ENCODE measurements at regions not wholly inside any gene's neighbourhood (a gene's known extent, or its start where the extent isn't known, plus 50 kb on each side); places are given as distances from the start of the nearest gene placed in this dataset.

GRCh38 chr1:65679773-65680172 is 112.9 kb upstream of the PDE4B start:
- no peaks in the 10 kb centered on the region for H3K4me1 Mint-ChIP-seq
- no peak overlapping the region for H3K4me3 ChIP-seq
- no peak overlapping the region for H3K27ac Mint-ChIP-seq
- no peaks in the 10 kb centered on the region for H3K9me3 Mint-ChIP-seq
- no peak for DNase-seq (ENCODE audit: low spot score)
- no peaks in the 10 kb centered on the region for H3K9me3 ChIP-seq (ENCODE audit: low read depth)
- H3K9ac ChIP-seq: no peak overlapping the region
- H4K20me1 ChIP-seq (ENCODE audit: low read depth): no peaks in the 10 kb centered on the region
- H2AFZ ChIP-seq (replicated peaks): no peak overlapping the region
- H3K27me3 ChIP-seq: no peaks in the 10 kb centered on the region
- H3K27me3 Mint-ChIP-seq (ENCODE audit: insufficient read depth, low read depth): no peaks in the 10 kb centered on the region
- no peaks in the 10 kb centered on the region for H3K36me3 ChIP-seq
- no peak overlapping the region for H3K4me3 Mint-ChIP-seq
- TF ChIP-seq EZH2 (IDR thresholded peaks at IDR 0.05) (no peak), EZH2phosphoT487 (IDR thresholded peaks at IDR 0.05) (no peak)
- TF ChIP-seq, protein P1, sequence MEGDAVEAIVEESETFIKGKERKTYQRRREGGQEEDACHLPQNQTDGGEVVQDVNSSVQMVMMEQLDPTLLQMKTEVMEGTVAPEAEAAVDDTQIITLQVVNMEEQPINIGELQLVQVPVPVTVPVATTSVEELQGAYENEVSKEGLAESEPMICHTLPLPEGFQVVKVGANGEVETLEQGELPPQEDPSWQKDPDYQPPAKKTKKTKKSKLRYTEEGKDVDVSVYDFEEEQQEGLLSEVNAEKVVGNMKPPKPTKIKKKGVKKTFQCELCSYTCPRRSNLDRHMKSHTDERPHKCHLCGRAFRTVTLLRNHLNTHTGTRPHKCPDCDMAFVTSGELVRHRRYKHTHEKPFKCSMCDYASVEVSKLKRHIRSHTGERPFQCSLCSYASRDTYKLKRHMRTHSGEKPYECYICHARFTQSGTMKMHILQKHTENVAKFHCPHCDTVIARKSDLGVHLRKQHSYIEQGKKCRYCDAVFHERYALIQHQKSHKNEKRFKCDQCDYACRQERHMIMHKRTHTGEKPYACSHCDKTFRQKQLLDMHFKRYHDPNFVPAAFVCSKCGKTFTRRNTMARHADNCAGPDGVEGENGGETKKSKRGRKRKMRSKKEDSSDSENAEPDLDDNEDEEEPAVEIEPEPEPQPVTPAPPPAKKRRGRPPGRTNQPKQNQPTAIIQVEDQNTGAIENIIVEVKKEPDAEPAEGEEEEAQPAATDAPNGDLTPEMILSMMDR (IDR thresholded peaks at IDR 0.05): no peak
- H3K27ac ChIP-seq: no peak overlapping the region
- H3K4me1 ChIP-seq: no peaks in the 10 kb centered on the region
- H3K4me2 ChIP-seq: no peak overlapping the region
- H3F3A ChIP-seq (ENCODE audit: low read depth): no peaks in the 10 kb centered on the region
- H3K36me3 Mint-ChIP-seq: no peaks in the 10 kb centered on the region
- no peaks in the 10 kb centered on the region for H3K79me2 ChIP-seq (ENCODE audit: low read depth)

GRCh38 chr1:65681096-65681495 is 111.6 kb upstream of the PDE4B start:
- Histone ChIP-seq H3K9ac (no peak overlapping the region), H3K36me3 (no peaks in the 10 kb centered on the region), H3K4me2 (no peak overlapping the region), H3F3A (ENCODE audit: low read depth) (no peaks in the 10 kb centered on the region), H3K4me3 (no peak overlapping the region), H2AFZ (replicated peaks) (no peak overlapping the region), H3K9me3 (ENCODE audit: low read depth) (no peaks in the 10 kb centered on the region), H4K20me1 (ENCODE audit: low read depth) (no peaks in the 10 kb centered on the region), H3K27ac (no peak overlapping the region), H3K27me3 (no peaks in the 10 kb centered on the region), H3K79me2 (ENCODE audit: low read depth) (no peaks in the 10 kb centered on the region), H3K4me1 (no peaks in the 10 kb centered on the region)
- no peak overlapping the region for H3K27ac Mint-ChIP-seq
- no peaks in the 10 kb centered on the region for H3K4me1 Mint-ChIP-seq
- H3K4me3 Mint-ChIP-seq: no peak overlapping the region
- DNase-seq (ENCODE audit: low spot score): no peak
- H3K9me3 Mint-ChIP-seq: no peaks in the 10 kb centered on the region
- H3K36me3 Mint-ChIP-seq: no peaks in the 10 kb centered on the region
- H3K27me3 Mint-ChIP-seq (ENCODE audit: insufficient read depth, low read depth): no peaks in the 10 kb centered on the region
- TF ChIP-seq EZH2phosphoT487 (IDR thresholded peaks at IDR 0.05): no peak
- TF ChIP-seq EZH2 (IDR thresholded peaks at IDR 0.05): no peak
- TF ChIP-seq, protein P1 (IDR thresholded peaks at IDR 0.05): no peak

DNA sequence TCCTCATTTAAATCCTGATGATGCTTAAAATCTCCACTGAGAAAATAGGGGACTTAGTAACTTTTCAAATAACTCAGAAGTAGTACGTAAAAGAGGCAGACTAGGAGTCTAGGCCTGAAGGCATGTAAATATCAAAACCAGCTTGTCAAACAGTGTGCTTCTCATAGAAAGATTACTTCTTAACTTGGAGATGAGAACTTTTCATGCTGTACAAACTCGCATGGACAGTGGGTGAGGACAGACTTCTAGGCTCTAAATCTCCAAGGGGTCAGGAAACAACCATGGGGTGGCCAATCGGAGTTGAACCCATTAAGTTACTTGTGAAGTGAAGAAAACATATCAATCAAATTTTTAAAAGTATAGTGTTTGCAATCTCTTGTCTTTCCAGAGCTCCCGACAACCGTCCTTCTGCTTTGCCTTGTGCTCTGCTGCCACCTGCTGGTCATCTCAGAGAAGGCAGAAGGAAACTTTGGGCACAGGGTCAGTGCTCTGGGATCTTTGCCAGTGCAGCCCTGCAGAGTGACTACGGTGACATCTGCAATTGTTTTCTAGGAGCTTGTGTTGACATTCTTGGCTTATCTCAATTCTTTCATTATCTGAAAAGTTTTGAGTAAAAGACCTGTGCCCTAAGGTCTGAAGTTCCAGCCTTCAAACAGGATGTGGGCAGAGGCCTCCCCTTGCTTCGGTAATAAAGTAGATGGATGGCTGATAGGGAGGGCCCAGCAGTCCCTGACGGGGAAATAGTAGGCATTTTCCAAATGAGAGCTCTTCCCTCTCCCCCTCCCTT is 105.1 kb upstream of the PDE4B start:
- Histone ChIP-seq H3K4me3 (no peak overlapping the region), H3K9me3 (ENCODE audit: low read depth) (no peaks in the 10 kb centered on the region), H3K4me2 (no peak overlapping the region), H3K79me2 (ENCODE audit: low read depth) (no peaks in the 10 kb centered on the region), H3K27ac (no peak overlapping the region), H3K4me1 (no peaks in the 10 kb centered on the region), H3K9ac (no peak overlapping the region), H2AFZ (replicated peaks) (peak overlapping the region; percentile 82), H3K27me3 (no peaks in the 10 kb centered on the region), H3K36me3 (no peaks in the 10 kb centered on the region), H4K20me1 (ENCODE audit: low read depth) (no peaks in the 10 kb centered on the region), H3F3A (ENCODE audit: low read depth) (no peaks in the 10 kb centered on the region)
- no peak for TF ChIP-seq EZH2phosphoT487 (IDR thresholded peaks at IDR 0.05)
- TF ChIP-seq, protein P1 (IDR thresholded peaks at IDR 0.05): peak; percentile 92
- no peak overlapping the region for H3K4me3 Mint-ChIP-seq
- peaks cover 6% of the 10 kb centered on the region for H3K27me3 Mint-ChIP-seq (ENCODE audit: insufficient read depth, low read depth)
- H3K4me1 Mint-ChIP-seq: peaks cover 4% of the 10 kb centered on the region
- H3K36me3 Mint-ChIP-seq: peaks cover 2% of the 10 kb centered on the region
- DNase-seq (ENCODE audit: low spot score): peak; percentile 80
- peaks cover 5% of the 10 kb centered on the region for H3K9me3 Mint-ChIP-seq
- H3K27ac Mint-ChIP-seq: no peak overlapping the region

Measured in neural progenitor cell (in vitro differentiated cells).